Upper lobe of left lung (tissue), 4 donors: ENCODE measurements at regions not wholly inside any gene's neighbourhood (a gene's known extent, or its start where the extent isn't known, plus 50 kb on each side); places are given as distances from the start of the nearest gene placed in this dataset.

Experiments
- small RNA-seq, 4 donors: library from RNA; depleted of rRNA; stranded (forward); fragments of <200 nt; gene quantifications; one replicate each; pipeline ENCODE3, GENCODE V24; 2016

Small RNA genes in the stretch of these regions (small RNA-seq; reads per million reads assigned to genes)
- gene CICP10: 0 reads per million in 4 donors
- gene SEPT14P2: 0 reads per million in 4 donors
